NCI-H345 treated with DMSO at 0.1 percent for 48 hours (cell line): ENCODE measurements at regions not wholly inside any gene's neighbourhood (a gene's known extent, or its start where the extent isn't known, plus 50 kb on each side); places are given as distances from the start of the nearest gene placed in this dataset.
"Not testable (repeated sequence)": the region's sequence is repeated elsewhere in the genome, so short reads cannot be mapped to it uniquely, and the experiment has no call there.

Experiments
- DNase-seq: peaks from one replicate; lab custom pipeline; 2025; ENCODE audit not compliant: unreplicated experiment; lab: John Stamatoyannopoulos, UW

DNA sequence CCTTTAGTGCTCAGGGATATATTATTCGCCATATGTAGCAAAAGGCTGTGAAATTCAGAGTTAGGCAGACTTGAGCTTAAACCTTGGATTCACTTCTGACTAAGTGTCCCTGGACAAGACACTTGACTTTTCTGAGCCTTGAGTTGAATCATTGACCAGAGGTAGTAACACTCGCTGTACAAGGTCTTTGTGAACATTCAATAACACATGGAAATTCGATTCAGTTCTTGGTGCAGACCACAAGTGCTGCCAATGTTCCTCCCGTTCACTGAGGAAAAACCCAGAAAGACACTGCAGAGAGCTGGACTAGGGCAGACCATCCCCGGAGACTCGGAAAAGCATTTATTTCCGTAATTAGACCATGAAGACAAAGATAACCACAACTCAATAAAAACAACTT lies 901.4 kb downstream of the AACS start:
- DNase-seq, result no peak

DNA sequence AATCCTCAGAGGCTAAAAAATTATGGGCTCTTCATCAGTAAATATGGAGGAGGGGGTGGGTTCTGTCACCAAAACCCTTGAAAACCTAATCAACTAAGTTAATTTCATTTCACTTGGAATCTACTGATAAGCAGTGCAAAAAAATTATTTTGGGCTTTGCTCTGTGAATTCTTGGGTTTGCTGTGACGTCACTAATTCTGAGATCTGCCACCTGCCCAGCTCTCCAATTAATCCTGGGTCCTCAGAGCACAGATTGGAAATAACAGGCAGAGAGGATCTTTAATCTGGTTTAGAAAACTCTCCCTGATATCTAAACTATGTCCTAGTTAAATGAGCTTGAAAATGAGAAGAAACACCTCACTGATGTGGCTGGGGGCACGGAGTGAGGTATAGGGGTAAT lies 903.2 kb downstream of the AACS start:
- DNase-seq, result no peak

DNA sequence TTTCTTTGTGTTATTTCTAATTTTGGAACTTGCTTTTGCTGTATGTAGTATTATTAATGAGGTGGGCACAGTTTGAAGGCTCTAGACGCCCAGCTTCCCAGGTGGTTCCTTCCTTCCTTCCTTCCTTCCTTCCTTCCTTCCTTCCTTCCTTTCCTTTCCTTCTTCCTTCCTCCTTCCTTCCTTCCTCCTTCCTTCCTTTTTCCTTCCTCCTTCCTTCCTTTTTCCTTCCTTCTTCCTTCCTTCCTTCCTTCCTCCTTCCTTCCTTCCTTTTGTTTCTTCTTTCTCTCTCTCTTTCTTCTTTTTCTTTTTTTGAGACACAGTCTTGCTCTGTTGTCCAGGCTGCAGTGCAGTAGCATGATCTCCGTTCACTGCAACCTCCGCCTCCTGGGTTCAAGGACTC lies 906.7 kb downstream of the AACS start:
- no peak for DNase-seq

DNA sequence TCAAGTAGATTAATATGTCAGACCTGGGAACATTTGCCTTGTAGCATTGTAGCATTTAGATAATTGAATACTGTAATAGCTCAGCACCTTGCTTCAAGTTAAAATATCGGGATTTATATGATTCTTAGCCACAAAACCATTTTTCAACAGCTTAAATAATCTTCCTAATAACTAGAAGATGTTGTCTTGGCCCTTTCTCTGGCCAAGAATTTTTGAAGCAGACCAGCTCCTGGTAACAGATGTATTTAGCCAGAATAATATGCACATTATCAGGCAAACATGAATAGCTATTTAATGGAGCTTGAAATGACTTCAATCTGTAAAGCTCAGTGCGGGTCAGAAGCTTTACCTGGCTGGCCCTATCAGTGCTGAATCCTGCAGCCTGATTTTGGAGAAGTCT lies 913.1 kb downstream of the AACS start:
- no peak for DNase-seq

DNA sequence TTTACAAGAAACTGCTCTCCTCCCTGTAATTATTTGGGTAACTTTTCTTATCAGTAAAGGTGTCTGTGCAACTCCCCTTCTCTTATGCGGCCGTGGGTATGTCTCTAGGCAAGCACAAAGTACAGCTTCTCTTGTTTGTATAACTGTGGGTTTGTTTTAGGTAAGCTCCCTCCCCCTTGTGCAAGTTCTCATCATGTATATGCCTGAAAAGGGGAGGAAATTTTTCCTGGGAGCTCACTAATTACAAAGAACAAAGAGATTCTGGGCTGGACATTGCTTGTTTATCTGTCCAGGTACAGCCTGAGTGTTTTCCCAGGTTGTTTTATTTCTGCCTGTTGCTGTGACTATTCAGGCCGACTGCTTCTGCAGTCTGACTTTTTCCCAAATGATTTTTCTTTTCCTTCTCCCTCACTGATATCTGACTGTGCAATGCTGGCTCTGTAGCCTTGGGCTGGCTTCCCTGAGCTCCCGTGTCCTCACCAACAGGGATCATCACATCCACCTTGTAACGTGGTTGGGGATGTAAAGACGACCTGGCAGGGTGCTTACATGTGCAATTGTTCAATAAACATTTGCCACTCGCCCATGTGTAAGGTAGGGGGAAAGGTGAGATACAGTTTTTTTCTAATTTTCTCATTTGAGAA lies 916.5 kb downstream of the AACS start:
- DNase-seq, result no peak

DNA sequence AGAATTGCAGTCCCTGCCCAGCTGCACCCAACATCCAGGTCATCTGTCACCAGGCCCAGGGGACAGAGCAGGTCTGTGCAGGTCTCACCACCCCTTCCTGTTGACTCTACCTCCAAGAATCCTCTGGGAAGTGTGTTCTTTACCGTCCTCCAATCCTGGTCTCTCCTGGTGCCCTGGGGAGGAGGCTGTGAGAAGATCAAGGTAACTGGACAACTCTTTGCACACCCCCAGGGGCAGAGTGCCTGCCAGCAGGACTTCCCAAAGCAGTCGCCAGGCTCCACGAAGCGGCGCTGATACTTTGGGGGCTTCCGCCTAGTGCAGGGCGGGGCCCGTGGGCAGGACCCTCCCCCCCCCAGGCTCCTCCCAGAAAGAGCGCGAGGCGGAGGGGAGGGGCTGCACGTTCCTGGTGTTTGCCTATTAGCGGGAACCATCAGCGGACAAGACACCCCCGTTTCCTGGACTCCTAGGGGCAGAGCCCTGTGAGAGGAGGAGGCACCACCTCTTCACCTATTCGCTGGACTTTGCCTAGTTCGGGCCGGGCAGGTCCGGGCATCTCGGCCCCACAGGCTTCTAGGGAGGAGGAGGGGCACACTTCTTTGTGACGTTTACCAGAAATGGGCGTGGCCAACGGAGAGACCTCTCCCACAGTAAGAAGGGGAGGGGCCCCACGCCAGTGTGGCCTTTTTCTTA lies 918.0 kb downstream of the AACS start:
- DNase-seq, result no peak

DNA sequence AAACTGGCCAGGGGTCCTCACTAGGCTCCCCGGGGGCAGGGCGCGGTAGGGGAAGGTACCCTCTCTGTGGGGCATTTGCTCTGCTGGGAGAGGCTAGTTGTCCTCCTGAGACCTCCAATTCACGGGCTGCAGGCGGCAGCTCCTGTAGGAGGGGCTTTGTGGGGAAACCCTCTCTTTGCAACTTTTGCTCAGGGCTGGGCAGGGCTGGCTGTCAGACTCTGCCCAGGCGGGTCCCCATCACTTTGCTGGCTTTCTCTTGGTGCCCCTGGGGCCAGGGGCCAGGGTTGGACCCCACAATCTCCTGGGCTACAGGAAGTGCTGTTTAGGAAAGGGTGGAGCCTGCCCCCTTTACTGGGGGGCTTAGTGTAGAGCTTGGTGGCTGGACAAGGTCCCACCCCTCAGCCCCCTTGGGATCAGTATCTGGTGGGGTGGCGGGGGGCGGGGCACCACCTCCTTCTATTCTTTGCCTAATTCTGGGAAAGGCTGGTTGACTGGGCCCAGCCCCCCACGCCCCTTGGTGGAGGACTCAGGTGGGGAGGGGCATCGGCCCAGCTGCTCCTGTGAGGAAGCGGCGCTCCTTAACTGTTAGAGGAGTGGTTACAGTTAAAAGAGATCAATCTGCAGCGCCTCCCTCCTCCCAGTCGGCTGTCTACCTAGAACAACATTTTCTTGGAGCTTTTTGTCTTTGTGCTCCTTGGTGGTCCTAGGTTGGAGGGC lies 918.7 kb downstream of the AACS start:
- DNase-seq, result no peak

GRCh38 chr12:125988545-125988944 lies 923.3 kb downstream of the AACS start:
- DNase-seq, result no peak

GRCh38 chr12:125989696-125990095 lies 924.5 kb downstream of the AACS start:
- no peak for DNase-seq

DNA sequence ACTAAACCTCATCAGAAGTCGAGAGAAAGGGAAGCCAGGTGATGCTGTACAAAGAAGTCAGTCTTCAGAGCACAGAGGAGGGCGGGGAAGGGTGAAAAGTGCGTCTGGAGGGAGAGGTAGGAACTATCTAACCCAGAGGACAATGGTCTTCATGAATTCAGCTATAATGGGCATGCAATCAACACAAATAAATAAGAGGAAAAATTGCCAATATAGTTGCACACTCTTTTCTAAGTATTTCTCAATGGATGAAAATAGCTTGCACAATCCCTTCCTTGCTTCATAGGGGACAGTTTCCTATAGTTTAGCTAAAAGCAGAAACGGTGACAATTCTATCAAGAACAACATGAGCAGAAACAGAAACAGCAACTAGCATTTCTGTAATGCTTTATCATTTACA lies 931.2 kb downstream of the AACS start:
- no peak for DNase-seq

DNA sequence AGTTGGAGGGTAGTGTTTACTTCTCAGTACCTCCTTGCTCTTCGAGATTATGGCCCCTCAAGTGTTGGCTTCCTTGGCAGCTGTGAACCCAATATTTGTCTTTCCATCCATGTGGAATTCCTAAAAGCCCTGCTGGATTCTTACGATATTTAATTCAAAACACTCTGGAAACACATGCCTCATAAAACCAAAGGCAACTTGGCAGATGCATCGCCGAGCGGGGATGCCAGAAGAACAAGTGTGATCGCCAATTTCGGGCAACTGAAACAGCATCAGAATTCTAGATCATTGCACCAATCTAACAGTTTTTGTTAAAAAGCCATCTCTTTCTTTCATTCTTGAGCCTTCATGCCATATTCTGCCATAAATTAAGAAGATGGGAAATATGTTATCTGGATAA lies 934.4 kb downstream of the AACS start:
- DNase-seq, result no peak

- DNase-seq, result no peak
These were observed 954.1 kb downstream of the AACS start for GRCh38 chr12:126019385-126019784.

DNA sequence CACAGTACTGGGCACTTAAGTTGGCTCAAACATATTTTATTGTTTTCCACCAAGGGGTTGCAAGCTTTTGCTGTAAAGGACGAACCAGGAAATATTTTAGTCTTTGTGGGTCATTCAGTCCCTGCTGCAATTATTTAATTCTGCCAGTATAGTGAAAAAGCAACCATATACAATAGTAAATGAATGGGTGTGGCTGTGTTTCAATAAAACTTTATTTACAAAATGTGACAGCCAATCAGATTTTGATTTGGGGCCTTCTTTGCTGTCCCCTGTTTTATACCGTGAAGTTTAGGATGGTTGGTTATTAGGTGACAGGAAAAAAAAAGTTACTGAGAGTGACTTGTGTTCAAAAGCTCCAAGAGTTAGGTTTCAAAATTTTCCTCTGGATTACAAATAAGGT lies 956.4 kb downstream of the AACS start:
- no peak for DNase-seq

DNA sequence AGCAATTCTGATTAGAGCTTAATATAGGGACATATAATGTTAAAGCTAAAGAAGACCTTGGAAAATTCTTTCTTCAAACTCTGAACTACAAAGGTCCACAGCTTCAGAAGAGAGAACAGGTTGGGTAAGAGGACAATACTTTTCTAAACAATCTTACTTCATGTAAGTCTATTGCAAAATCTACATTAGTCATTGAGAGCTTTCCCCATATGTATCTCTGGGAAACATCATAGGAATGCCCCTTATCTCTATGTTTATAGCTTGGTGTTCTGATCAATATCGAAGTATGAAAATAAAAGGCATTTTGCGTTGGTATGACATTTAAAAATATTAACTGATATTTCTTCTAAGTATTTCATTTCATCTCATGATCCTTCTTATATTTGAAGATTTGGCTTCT lies 962.6 kb downstream of the AACS start:
- DNase-seq, result no peak

DNA sequence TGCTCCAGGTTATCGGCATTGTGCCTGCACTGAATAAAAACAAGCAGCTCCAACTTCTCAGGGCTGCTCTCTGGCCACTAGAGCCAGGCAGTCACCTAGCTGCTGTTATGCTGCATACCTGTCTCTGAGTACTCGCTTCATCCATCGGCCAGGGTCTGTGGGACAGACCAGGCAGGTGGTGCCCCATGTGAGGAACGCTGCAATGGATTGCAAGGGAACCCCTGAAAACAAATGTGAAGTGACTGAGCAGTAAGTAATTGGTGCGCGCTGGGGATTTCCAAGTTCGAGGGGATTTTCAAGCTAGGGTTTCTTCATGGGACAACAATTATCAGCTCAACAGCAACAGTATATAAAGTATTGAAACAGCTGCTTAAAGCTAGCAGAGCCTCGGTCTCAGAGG lies 965.3 kb downstream of the AACS start:
- no peak for DNase-seq

- no peak for DNase-seq
These were observed 968.5 kb downstream of the AACS start for GRCh38 chr12:126033751-126034150.

DNA sequence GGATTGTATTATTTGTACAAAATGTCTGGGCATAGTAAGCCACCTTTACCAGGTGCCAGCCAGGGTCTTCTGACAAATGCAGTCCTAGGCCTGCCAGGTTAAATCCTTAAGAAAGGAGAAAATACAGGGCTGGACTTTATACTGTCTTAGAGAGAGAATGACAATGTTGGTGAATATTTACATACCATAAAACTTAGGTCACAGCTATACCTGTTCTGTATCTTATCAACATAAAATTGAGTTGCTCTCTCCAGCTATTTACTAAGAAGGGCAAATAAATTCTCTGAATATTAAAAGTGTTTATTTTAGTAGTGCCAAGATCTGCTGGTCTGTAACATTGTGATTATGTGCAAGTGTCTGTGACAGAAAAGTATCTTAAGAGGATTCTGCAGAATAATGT lies 971.1 kb downstream of the AACS start:
- no peak for DNase-seq

GRCh38 chr12:126038434-126038833 lies 973.2 kb downstream of the AACS start:
- DNase-seq, result peak; percentile 1

GRCh38 chr12:126040307-126040706 lies 975.1 kb downstream of the AACS start:
- no peak for DNase-seq

DNA sequence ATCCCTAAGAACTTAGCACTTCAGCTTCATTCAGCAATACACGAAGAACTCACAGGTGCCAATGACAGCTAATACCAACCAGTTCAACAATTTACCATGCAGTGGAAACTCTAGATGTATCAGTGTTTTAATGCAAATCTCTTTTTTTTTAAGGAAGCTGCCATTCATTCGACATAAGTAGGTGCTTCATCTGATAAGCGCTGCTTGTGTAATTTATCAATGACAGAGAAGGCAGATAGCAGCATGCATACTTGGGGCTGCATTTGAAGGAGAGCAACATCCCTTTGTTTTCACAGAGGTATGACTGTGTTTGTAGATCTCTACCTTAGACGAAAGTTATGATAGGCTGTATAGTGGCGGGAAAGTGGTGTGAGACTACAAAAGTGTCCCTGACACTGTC lies 977.1 kb downstream of the AACS start:
- no peak for DNase-seq

DNA sequence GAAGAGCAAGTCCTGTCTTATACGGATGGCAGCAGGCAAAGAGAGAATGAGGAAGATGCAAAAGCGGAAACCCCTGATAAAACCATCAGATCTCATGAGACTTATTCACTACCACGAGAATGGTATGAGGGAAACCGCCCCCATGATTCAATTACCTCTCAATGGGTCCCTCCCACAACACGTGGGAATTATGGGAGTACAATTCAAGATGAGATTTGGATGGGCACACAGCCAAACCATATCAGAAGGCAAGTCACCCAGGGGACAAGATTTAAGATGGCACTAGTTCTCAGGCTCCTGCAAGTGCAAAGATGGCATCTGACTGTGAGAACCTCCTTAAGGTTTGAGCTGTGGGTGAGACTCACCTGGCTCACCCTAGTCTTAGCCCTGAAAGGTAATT lies 984.3 kb downstream of the AACS start:
- not testable (repeated sequence) for DNase-seq

DNA sequence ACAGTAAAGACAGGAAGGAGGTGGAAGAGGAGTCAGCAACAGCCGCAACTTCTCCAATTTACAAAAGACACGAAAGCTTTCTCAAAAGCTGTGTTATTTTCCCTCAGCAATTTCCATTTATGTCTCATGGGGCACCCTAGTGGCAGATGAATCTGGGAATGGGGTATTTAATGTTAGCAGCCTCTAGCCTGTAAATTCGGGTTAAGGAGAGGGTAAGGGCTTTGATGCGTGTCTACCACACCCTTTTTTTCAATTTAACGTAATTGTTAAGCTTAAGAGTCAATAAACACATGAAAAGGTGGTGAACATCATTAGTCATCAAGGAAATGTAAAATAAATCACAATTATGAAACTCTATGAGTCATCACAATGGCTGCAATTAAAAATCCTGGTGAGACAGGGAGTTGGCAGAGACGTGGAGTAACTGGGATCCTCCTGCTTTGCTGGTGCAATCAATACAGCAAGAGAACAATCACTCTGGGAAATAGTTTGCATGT lies 986.4 kb downstream of the AACS start:
- DNase-seq, result no peak
